HG03460 (cell line): ENCODE measurements at regions not wholly inside any gene's neighbourhood (a gene's known extent, or its start where the extent isn't known, plus 50 kb on each side); places are given as distances from the start of the nearest gene placed in this dataset.

Experiments used
- ATAC-seq: cut with Tn5 transposase; IDR thresholded peaks from one replicate; pipeline ENCODE4 v1.9.1; 2021; ENCODE audit not compliant: unreplicated experiment

DNA sequence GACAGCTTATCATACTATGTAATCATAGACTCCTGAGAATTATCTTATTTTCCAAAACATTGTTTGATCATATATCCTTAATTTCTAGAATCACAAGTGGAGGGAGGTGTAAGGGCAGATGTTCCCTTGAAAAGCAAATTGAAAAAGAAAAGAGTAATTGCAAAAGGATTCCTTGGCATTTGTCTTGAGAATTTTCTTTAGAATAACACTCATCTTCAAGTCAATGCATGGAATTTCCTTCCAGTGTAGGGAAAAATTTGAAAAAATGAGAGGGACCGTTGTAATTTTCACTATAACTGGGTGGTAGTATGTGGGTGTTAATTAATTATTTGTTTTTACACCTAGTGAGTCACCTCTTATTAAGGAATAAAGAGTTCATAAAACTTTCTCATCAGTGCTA is 724.6 kb upstream of the ADAMTS5 start:
- no peak for ATAC-seq

DNA sequence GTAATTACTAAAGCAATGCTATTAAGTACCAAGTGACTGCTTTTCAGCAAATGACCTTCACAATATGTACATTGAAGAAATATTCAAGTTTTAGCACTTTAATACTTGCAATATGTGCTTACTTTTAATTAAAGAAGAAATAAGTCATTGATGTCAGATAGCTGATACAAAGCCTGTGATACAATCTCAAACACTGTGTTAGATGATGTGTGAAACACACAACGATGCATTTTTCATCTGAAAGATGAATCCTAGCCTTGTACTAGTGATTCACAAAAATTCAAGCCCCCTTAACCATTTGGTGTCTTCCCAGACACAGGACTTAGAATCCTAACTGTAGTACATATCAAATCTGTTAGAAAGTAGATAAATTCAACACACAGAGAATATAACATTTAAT is 724.1 kb upstream of the ADAMTS5 start:
- ATAC-seq, result no peak

DNA sequence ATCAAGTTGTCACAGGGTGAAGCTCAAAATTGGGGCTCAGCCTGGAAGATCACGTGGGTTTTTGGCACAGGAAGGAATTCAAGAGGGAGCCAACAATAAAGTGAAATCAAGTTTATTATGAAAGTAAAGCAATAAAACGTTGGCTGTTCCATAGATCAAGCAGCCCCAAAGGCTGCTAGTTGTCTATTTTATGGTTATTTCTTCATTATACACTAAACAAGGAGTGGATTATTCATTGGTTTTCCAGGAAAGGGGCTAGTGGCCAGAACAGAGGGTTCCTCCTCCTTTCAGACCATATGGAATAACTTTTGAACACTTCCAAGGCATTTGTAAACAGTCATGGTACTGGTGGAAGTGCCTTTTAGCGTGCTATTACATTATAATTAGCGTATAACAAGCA is 723.5 kb upstream of the ADAMTS5 start:
- no peak for ATAC-seq

DNA sequence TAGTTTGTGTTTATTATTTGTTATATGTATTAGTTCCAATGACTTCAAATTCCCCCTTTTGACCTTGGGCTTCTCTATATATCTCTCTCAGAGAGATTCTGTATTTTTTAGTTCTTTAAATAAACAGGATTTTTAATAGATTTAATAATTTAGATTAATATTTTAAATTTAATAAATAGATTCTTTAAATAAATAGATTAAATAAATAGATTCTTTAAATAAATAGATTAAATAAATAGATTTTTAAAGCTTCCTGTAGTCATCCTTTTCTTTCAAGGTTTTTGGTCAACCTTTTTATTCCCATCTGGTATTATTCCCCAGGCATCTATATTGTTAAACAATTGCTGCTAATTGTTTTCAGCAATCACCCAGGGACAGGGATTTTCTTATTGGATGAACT is 721.9 kb upstream of the ADAMTS5 start:
- no peak for ATAC-seq

DNA sequence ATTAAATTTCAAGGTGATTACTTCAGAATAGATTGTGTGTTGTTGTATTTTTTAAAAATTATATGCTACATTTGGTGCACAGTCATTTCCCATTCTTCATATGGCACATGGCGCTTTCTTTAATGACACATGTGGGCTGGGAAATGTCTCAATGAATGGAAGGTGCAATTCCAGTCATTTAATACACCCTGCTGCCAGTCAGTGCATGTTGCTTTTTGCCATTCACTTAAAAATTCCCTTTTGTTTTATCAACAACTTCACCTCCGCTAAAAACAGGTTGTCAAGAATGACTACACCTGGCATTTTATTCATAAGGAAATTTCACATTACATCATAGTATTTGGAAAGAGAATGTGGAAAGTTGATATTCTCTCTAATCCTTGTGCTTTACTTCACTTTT is 716.4 kb upstream of the ADAMTS5 start:
- ATAC-seq, result no peak

DNA sequence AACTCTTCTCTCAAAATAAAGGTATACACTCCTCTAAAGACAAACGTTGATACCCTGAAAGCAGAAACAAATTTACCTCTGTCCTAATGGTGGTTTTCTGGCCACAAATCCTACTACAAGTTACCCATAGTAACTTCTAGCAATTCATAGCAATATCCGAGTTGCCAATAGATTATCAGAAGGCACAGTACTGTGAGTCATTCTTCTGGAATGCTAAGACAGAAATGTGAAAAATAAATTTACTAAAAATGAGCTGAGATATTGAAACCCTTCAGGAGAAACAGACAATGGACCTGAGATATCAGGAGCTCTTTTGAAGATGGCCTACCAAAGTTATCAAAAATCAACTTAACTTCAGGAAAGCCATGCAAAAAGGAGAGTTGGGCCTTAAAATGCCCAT is 715.0 kb upstream of the ADAMTS5 start:
- ATAC-seq, result no peak

DNA sequence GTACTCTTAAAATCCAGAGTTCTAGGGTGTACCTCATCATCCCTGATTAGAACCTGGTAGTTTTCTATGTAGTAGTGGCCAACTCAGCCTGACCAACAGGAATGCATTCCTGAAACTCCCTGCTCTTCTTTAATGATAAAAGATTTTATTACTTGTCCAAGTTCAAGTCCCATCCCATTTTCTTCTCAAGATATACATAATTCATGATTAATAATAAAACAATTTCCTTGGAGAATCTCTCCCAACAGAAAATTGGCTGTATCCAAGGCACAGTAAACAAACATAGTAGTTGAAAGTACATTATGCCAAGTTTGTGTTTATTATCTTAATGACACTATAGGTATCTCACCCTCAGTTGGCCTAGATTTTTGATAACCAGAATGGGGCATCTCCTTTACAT is 714.1 kb upstream of the ADAMTS5 start:
- no peak for ATAC-seq

DNA sequence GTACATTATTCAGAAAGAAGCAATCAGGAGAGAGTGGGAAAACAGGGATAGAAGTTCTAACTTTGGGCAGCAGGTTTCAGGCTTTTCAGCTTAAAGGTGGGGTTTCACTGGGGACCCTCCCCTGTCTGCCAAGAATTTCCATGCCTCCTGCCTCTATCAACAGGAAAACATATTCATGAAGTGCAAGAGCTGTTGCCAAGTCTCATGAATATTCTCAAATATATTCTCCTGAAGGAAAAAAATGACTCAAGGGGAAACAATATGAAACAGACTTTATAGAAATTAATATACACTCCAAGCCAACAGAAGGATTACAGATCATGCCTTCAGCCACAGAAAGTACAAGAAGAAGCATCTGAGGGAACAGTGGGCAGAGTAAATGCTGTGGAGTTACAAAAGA is 713.3 kb upstream of the ADAMTS5 start:
- ATAC-seq, result no peak

DNA sequence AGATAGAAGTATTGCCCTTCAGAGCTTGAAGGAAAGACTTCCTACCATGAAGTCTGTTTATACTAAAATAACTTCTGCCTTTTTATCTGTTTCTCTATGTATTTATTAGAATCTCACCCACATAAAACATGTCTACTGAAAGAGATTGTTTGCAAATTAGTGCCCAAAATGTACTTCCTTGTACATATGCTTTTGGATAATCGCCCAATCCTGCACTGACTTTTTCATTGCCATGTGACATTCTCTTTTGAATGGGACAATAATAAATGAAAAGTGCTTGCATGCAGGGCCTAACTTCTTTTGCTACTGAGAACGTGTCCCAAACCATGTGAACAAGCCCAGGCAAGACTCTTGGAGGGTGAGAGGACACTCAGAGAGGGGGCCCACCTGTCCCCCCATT is 711.6 kb upstream of the ADAMTS5 start:
- ATAC-seq, result no peak

DNA sequence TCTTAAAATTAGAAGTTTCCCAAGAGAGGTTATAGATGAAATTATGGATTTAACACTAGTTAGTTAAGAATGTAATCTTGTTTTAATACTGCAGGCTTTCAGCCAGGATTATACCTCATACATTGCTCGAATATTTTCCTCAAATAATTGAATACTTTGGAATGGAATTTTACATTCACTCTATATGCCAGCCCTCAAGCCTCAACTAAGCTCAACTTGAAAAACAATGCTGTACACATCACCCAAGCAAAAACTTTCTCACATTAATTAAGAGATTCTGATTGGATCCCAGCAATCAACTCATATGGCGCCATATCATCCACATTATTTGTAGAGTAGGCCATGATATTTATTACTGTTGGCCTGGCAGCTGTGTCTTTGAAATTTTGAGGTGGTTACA is 710.7 kb upstream of the ADAMTS5 start:
- ATAC-seq, result no peak

DNA sequence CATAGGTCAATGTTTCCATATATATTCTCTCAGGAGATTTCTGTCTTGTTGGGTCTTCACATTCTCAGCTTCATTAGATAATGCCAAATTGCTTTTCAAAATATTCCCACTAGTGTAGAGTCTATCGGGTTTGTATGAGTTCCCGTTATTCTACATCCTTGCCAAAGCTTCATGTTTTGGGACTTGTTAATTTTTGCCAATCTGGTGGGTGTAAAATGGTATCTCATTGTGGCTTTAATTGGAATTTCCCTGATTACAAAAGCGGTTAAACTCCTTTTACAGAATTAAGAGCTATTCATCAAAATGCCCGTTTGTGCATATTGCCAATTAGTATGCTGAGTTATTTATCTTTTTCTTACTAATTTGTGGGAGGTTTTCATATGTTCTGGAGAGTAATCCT is 708.4 kb upstream of the ADAMTS5 start:
- no peak for ATAC-seq

DNA sequence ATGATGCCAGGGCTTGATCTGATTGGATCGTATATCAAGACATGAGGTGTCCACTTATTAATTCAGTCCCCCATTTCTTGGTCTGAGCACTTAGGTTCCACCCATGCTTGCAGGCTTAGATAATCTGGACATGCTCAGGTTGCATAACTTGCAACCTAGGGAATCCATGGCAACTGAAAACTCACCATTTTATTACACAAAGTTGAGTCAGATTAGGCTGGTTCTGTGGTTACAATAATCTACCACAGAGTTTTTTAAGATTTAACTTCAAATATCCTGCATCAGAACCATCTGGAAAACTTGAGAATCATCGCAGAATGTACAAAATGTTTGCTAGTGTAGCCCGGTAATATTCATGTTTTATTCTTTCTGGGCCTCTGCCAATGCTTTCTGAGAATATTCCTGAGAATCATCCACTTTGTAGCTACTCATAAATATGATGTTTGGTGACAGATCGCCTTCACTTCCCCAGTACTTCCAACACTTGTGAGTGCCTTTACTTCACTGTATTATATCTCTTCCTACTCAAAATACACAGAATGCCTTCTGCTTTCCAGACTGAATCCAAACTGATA is 707.2 kb upstream of the ADAMTS5 start:
- no peak for ATAC-seq

DNA sequence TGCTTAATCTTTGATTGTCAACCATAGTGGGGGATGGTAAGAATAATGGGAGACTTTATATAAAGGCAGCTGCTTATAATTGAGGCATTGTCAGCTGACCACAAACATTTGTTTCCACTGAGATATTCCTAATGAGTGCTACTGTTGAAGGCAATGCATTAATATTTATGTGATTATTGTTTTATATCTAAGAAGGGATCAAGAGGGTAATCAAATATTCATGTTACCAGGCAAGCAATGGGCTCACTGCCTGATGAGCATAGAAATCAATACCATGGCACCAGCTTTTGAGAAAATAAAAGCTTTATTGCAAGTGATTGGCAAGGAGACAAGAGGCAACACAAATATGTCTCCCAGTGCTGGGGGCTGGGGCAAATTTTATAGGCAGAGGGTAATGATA is 706.7 kb upstream of the ADAMTS5 start:
- ATAC-seq, result no peak

DNA sequence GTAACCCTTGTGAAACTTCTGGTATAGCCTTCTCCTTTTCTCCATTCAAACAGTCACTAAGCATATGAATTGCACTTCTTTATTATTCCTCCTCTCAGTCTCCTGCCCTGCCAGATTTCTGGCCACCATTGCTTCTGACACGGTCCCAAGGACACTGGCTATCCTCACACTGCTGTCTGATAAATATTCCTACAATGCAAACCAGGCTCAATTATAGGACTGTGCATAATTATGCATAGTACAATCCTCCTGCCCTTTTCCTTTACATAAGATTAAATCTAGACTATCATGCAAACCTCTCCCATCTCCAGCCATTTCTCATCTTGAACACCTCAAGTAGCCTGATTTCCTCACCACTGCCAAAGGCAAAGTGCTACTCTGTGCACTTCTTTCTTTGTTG is 704.3 kb upstream of the ADAMTS5 start:
- no peak for ATAC-seq

DNA sequence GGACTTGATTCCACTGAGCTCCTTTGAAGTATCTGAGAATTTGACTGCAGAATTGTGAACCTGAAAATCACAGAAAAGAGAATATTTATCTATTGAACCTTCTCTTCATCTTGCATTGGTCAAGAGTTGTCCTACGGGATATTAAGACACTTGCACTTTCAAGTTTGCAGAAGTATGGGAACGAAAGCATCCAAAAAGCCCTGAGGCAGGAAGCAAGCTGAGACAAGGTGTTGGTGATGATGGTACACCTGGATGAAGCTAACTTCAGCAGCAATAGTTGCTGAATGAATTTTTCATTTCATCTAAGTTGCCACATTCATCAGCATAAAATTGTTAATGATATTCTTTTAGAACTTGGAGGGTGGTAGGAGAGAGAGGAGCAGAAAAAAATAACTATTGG is 686.6 kb upstream of the ADAMTS5 start:
- ATAC-seq, result no peak

DNA sequence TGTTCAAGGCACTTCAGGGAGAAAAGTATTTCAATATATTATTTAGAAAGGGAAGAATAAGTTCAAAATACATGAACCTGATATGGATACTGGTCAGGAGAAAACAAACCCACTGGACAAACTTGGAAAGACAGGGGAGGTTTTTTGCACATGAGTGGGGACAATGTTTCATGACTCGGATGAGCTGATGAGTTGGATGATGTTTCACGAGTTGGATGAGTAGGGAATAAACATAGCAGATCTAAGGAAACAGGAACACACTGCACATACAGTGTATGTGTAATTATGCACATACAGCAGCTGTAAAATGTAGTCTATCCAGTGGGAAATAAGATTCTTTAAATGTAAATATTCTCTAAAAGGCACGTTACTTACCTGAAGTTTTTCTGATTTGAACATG is 682.9 kb upstream of the ADAMTS5 start:
- no peak for ATAC-seq

DNA sequence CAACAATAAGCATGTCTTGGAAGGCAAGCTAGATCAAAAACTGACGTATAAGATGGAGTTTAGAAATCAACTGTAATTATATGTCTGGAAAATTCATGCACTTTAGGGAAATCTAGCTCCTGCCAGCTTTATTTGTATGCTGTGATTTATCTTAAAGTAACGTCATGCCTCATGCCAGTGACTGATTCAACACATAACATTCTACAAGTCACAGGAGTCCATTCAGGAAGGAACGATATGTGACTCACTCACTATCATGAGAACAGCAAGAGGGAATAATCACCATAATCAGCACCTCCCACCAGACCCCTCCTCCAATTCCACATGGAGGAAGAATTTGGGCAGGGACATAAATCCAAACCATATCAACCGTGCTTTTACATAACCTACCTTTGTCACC is 682.4 kb upstream of the ADAMTS5 start:
- no peak for ATAC-seq

DNA sequence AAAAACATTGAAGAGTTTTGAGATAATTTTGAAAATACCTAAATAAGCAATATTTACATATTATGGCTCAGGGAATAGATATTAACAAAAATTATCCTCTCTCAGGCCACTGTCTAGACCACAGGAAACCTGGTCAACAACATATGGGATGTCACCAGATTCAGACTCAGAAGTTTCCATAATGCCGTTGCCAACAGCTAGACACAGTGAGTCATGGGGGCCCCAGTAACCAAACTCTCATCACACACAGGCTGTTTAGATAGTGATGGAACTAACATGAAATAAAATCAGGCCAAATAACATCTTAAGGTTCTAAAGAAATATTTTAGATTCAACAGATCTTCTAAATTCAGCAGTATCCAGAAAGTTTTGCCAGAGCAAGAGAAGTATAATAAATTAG is 681.7 kb upstream of the ADAMTS5 start:
- ATAC-seq, result no peak

DNA sequence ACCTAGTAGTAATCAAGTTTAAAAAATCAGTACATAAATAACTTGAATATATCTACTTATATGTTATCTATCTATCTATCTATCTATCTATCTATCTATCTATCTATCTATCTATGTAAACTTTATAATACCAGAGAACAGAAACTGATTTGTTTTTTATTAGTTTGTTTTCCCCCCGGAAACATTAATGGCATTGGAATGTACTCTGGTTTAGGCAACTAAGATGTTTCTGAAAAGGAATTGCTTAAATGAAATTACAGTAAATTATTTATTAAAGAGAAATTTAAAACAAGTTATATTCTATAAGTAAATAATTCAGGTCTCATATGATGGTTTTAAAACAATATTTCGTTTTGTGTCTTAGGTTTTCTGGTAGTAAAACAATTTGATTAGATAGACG is 681.0 kb upstream of the ADAMTS5 start:
- ATAC-seq, result no peak

DNA sequence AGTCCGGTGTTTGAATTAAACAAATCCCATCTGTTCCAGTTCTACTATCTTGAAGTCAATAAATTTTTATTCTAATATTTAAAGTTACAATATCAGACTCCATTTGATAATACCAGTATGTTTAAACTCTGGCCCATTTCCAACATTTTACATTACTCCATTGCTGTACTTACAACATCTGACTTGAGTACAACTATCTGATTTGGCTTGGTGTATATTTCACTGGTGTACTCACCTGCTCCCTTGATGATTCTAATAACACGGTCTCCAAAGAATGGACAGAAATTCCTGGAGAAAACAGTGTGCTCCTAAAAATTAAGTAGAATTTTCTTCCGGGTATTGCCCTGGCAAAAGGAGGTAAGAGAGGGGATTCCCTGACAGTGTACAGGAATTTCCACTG is 680.5 kb upstream of the ADAMTS5 start:
- no peak for ATAC-seq

DNA sequence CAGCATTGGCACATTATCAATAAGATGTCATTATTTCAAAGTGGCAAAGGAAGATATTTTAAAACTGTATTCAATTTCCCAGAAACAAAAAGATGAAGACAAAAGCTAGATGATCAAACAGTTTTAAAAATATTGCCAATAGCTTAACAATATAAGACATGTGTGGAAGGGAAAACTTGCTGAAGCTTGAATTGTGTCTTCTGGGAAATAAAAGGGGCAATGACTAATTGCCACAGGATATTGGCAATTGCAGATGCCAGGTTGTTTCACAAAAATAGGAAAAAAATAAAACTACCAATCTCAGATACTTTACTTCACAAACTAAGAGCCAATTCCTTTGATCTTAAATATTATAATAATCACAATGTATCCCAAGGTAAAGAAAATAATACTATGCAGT is 679.8 kb upstream of the ADAMTS5 start:
- no peak for ATAC-seq

DNA sequence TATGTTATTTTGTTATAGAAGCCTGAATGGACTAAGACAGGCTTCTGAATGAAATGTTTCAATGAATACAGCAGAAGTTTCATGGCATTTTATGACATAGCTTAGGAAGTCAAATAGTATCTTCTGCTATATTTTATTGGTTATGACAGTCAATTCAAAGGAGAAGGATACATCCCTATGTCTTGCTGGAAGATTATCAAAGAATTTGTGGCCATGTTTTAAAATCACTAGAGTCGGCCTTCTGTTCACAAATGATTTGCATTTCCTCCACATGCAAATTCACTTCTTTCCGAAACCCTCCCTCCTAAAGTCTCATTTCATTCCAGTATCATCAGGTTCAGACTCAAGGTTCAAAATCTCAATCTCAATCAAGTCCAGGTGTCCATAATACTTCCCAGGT is 679.2 kb upstream of the ADAMTS5 start:
- no peak for ATAC-seq

DNA sequence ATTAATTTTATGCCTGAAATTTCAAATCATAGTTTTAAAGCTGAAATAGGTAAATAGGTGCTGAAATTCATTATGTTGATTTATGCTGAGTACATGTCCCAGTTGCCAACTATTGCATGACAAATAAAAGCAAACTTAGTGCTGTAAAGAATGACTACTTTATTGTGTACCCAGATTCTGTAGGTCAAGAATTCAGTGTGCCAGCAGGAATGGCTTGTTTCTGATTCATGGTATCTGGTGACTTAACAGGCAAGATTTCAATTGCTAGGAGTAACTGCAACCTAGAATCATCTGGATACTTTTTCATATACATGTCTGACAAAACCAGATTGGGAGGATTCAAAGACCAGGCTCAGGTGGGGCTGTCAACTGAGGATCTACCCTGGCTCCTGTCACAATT is 678.4 kb upstream of the ADAMTS5 start:
- no peak for ATAC-seq

DNA sequence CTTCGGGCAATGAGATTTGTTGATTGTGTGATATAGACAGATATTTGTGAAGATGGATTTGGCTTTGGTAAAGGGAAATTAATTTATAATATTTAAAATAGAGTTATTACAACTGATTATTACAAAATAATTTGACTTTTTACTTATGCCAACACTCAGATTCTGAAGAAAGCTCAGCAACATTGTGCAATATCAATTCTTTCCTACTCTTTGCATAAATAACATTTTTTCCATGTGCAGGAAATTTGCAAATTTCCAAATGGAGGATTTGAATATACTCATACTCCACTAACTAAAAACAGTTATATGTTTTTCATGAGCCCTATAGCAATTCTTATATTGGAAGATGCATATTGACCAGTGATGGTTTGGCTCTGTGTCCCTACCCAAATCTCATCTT is 676.4 kb upstream of the ADAMTS5 start:
- ATAC-seq, result no peak
